Smooth muscle cell (in vitro differentiated cells): ENCODE measurements at regions not wholly inside any gene's neighbourhood (a gene's known extent, or its start where the extent isn't known, plus 50 kb on each side); places are given as distances from the start of the nearest gene placed in this dataset.

Source experiments
- DNase-seq: peaks from one replicate; lab custom pipeline; 2025; ENCODE audit not compliant: unreplicated experiment; lab: John Stamatoyannopoulos, UW
- H2AFZ ChIP-seq: fragments of 200-600 bp; sonication (generic); 2 replicates; pipeline ENCODE4 v1.6.0; 2016; ENCODE audit warnings: antibody characterized with exemption, low read depth, mild to moderate bottlenecking
- H3F3A ChIP-seq: fragments of 200-600 bp; sonication (generic); 2 replicates; pipeline ENCODE4 v1.6.0; 2017; ENCODE audit warnings: antibody characterized with exemption, low read depth
- H3K27ac ChIP-seq: fragments of 200-600 bp; sonication (generic); 2 replicates; pipeline ENCODE4 v1.5.1; 2016; ENCODE audit warnings: low read depth, mild to moderate bottlenecking
- H3K27me3 ChIP-seq: fragments of 200-600 bp; sonication (generic); 2 replicates; pipeline ENCODE4 v1.6.1; 2016; ENCODE audit warnings: low read depth, mild to moderate bottlenecking
- H3K36me3 ChIP-seq: fragments of 200-600 bp; sonication (generic); 2 replicates; pipeline ENCODE4 v1.5.1; 2016; ENCODE audit warnings: low read depth
- H3K4me1 ChIP-seq: fragments of 200-600 bp; sonication (generic); 2 replicates; pipeline ENCODE4 v1.5.1; 2016; ENCODE audit warnings: low read depth
- H3K4me2 ChIP-seq: fragments of 200-600 bp; sonication (generic); 2 replicates; pipeline ENCODE4 v1.6.0; 2016; ENCODE audit warnings: mild to moderate bottlenecking
- H3K4me3 ChIP-seq: fragments of 200-600 bp; sonication (generic); 2 replicates; pipeline ENCODE4 v1.5.1; 2016; ENCODE audit warnings: mild to moderate bottlenecking
- H3K79me2 ChIP-seq: fragments of 200-600 bp; sonication (generic); 2 replicates; pipeline ENCODE4 v1.6.0; 2016; ENCODE audit warnings: low read depth, mild to moderate bottlenecking
- H3K9ac ChIP-seq: fragments of 200-600 bp; sonication (generic); 2 replicates; pipeline ENCODE4 v1.6.0; 2016; ENCODE audit warnings: low read depth
- H3K9me3 ChIP-seq: fragments of 200-600 bp; sonication (generic); replicated peaks from 2 replicates; pipeline ENCODE4 v1.5.1; 2016; ENCODE audit warnings: low read depth
- H4K20me1 ChIP-seq: fragments of 200-600 bp; sonication (generic); 2 replicates; pipeline ENCODE4 v1.6.0; 2016; ENCODE audit warnings: low read depth
- CTCF ChIP-seq: fragments of 200-600 bp; sonication (generic); IDR thresholded peaks from 2 replicates; pipeline ENCODE4 v1.5.1; 2017; ENCODE audit warnings: borderline replicate concordance, mild to moderate bottlenecking, antibody characterized with exemption; ENCODE audit not compliant: insufficient read depth, poor library complexity, severe bottlenecking
- WGBS: methylation state at CpG from one replicate; pipeline ENCODE4 v1.1.7; 2016; ENCODE audit warnings: low lambda C conversion rate; 5-methylcytosine and 5-hydroxymethylcytosine counted together

GRCh38 chr4:186953599-186954260, 230.1 kb upstream of the FAT1 start:
- peaks cover 11% of the 10 kb centered on the region for H3K4me1 ChIP-seq
- no peaks in the 10 kb centered on the region for H3K27me3 ChIP-seq
- 72% methylated on average over 13 of the region's 13 CpGs for WGBS
- H3K9ac ChIP-seq, result no peak overlapping the region
- H3K27ac ChIP-seq, result no peak overlapping the region
- no peak overlapping the region for H2AFZ ChIP-seq
- H3K4me2 ChIP-seq, result no peak overlapping the region
- H3K36me3 ChIP-seq, result no peaks in the 10 kb centered on the region
- H3F3A ChIP-seq, result no peaks in the 10 kb centered on the region
- no peaks in the 10 kb centered on the region for H3K79me2 ChIP-seq
- DNase-seq, result no peak
- H3K4me3 ChIP-seq, result no peak overlapping the region
- no peaks in the 10 kb centered on the region for H4K20me1 ChIP-seq
- TF ChIP-seq CTCF, result no peak
- H3K9me3 ChIP-seq, result no peaks in the 10 kb centered on the region

GRCh38 chr4:186954509-186954908, 230.9 kb upstream of the FAT1 start:
- TF ChIP-seq CTCF, result no peak
- Histone ChIP-seq H3K36me3 (no peaks in the 10 kb centered on the region), H3K27me3 (no peaks in the 10 kb centered on the region), H3K4me1 (peaks cover 11% of the 10 kb centered on the region), H2AFZ (no peak overlapping the region), H3K79me2 (no peaks in the 10 kb centered on the region), H3K4me2 (no peak overlapping the region), H4K20me1 (no peaks in the 10 kb centered on the region), H3F3A (no peaks in the 10 kb centered on the region), H3K27ac (no peak overlapping the region), H3K9me3 (no peaks in the 10 kb centered on the region), H3K9ac (no peak overlapping the region), H3K4me3 (no peak overlapping the region)
- no peak for DNase-seq
- WGBS, result 91% methylated on average over 5 of the region's 5 CpGs

- Histone ChIP-seq H3K79me2 (no peaks in the 10 kb centered on the region), H3K9me3 (no peaks in the 10 kb centered on the region), H3K27me3 (no peaks in the 10 kb centered on the region), H4K20me1 (no peaks in the 10 kb centered on the region), H3K4me1 (peaks cover 11% of the 10 kb centered on the region), H3K36me3 (no peaks in the 10 kb centered on the region), H3K4me3 (no peak overlapping the region), H3F3A (no peaks in the 10 kb centered on the region), H3K4me2 (no peak overlapping the region), H2AFZ (no peak overlapping the region), H3K27ac (no peak overlapping the region), H3K9ac (no peak overlapping the region)
- no peak for TF ChIP-seq CTCF
- 94% methylated on average over 7 of the region's 7 CpGs for WGBS
- no peak for DNase-seq
These were observed 231.3 kb upstream of the FAT1 start for GRCh38 chr4:186954956-186955355.

- WGBS, result 69% methylated on average over 3 of the region's 3 CpGs
- no peak for TF ChIP-seq CTCF
- Histone ChIP-seq H3K9me3 (no peaks in the 10 kb centered on the region), H3K27ac (no peak overlapping the region), H4K20me1 (no peaks in the 10 kb centered on the region), H2AFZ (no peak overlapping the region), H3K27me3 (no peaks in the 10 kb centered on the region), H3K9ac (no peak overlapping the region), H3K4me2 (no peak overlapping the region), H3F3A (no peaks in the 10 kb centered on the region), H3K4me1 (peaks cover 11% of the 10 kb centered on the region), H3K36me3 (no peaks in the 10 kb centered on the region), H3K4me3 (no peak overlapping the region), H3K79me2 (no peaks in the 10 kb centered on the region)
- no peak for DNase-seq
These were observed 234.4 kb upstream of the FAT1 start for GRCh38 chr4:186957952-186958555.
